Putamen (tissue), 1 donor: ENCODE measurements at regions not wholly inside any gene's neighbourhood (a gene's known extent, or its start where the extent isn't known, plus 50 kb on each side); places are given as distances from the start of the nearest gene placed in this dataset.

Experiments
- DNase-seq: peaks from one replicate; pipeline ENCODE4 v3.0.0-alpha.2; 2016; ENCODE audit warnings: low spot score

- no peak for DNase-seq
Observed at GRCh38 chr5:63351164-63351563, 611.1 kb downstream of the HTR1A start.

GRCh38 chr5:63346451-63346850, 615.8 kb downstream of the HTR1A start:
- no peak for DNase-seq

GRCh38 chr5:63341442-63341841, 620.8 kb downstream of the HTR1A start:
- DNase-seq = no peak

DNA sequence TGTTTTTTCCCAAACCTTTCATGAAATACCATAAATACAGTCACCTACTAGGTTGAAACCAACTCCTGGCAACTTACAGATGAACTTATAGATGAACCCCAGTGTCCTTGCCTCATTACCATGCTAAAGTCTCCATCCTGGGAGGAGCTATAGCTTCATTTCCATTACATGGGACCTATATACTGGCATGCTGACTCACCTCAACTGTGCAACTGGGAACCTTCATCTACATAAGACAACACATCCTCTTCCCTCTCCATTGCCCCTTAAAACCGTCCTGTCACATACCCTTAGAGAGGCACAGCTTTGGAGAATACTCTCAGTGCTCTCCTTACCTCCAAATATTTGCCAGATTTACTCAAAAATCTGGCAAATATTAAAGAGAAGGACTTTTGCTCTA, 638.3 kb downstream of the HTR1A start:
- DNase-seq = no peak

GRCh38 chr5:63314551-63314950, 647.7 kb downstream of the HTR1A start:
- no peak for DNase-seq

DNA sequence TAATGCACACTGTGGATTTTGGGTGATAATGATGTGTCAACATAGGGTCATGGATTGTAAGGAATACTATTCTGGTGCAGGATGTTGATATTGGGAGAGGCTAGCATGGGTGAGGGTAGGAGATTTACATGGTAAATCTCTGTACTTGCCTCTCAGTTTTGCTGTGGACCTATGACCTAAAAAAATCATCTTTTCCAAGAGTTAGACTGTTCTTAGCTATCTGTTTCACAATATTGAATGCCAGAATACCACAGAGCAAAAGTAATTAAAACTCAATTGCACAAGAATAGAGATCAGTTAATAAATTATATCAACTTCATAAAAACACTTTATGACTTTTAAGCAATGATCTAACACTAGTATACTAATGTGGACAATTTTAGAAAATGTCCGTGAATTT, 651.6 kb downstream of the HTR1A start:
- no peak for DNase-seq

GRCh38 chr5:63306909-63307308, 655.3 kb downstream of the HTR1A start:
- DNase-seq = no peak

- no peak for DNase-seq
Observed at GRCh38 chr5:63293317-63293716, 668.9 kb downstream of the HTR1A start.

DNA sequence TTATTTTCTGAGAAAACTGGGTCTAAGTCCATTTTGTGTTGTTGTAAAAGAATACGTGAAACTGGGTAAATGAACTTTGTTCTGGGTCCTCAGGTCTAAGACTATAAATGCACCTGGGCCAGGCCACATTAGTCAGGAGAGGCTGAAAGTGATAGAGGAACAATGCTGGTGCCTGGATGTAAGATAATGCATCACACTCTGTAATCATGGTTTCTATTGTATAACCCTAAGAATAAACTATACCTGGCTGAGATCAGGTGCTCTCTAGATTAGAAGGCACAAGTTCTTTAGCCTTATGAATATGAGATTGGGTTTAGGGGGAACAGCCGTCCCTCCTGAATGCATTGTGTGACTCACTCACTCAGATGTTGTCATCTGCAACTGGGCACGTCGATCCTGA, 675.5 kb downstream of the HTR1A start:
- DNase-seq = no peak

GRCh38 chr5:63263411-63263810, 684.8 kb downstream of the LRRC70 start:
- DNase-seq = no peak

- DNase-seq = no peak
Observed at GRCh38 chr5:63262185-63262981, 683.8 kb downstream of the LRRC70 start.

GRCh38 chr5:63261695-63262094, 683.1 kb downstream of the LRRC70 start:
- no peak for DNase-seq

- DNase-seq = no peak
Observed at GRCh38 chr5:63255594-63255993, 677.0 kb downstream of the LRRC70 start.

- DNase-seq = no peak
Observed at GRCh38 chr5:63250939-63251338, 672.3 kb downstream of the LRRC70 start.

DNA sequence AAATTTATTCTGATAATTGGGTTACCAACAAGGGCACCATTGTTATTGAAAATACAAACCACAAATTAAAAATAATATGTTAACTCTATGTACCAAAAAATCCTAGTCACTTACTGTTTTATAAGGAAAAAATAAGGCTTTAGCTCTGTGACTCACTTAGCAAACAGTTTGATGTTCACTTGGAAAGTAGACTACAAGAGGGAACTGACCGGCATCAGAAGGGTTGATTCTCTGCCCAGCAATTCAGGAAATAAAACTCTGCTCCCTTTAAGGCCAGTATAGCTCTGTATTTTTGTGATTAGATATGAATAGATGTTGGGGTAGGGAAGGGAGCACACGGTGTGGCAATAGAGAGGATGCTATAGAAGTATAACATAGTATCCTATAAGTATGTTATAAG, 671.3 kb downstream of the LRRC70 start:
- DNase-seq = no peak

DNA sequence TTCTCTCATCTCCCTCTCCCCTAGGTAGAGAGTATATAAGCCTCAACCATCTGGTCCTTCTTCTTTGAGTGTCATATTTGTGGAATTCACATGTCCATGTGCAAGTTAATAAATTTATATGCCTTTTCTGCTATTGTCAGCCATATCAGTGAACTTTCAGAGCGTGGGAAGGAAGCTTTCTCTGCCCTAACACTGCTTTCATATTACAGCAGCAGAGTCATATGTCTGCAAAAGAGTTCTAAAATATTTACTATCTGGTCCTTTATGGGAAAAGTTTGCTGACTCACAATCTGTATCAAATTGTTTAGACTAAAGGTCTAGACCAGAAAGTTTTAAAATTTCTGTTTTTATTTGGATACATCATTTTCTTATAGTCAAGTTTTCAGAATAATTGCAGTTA, 669.0 kb downstream of the LRRC70 start:
- no peak for DNase-seq

- DNase-seq = no peak
Observed at GRCh38 chr5:63245271-63245670, 666.7 kb downstream of the LRRC70 start.

- DNase-seq = no peak
Observed at GRCh38 chr5:63240063-63240755, 661.6 kb downstream of the LRRC70 start.

GRCh38 chr5:63233911-63234310, 655.3 kb downstream of the LRRC70 start:
- DNase-seq = peak; percentile 13

DNA sequence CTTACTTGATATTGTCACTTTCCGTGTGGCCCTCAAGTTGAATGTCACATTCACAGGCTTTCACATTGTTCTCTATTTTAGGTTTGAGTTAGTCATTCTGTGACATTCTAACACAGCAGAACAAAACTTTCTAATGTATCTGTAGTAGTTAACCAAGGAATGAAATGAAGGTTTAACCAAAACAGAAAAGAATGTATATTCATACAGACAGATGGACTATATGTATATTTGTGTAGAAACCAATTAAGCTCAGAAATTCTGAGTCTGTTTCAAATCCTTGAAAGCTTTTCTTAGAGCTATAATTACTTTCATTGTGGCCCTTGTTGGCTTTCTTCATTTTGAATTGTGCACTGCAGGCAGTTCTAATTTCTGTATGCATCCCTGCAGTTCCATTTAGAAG, 654.7 kb downstream of the LRRC70 start:
- DNase-seq = peak; percentile 13

GRCh38 chr5:63230754-63231153, 652.1 kb downstream of the LRRC70 start:
- no peak for DNase-seq

- no peak for DNase-seq
Observed at GRCh38 chr5:63228154-63228553, 649.5 kb downstream of the LRRC70 start.

DNA sequence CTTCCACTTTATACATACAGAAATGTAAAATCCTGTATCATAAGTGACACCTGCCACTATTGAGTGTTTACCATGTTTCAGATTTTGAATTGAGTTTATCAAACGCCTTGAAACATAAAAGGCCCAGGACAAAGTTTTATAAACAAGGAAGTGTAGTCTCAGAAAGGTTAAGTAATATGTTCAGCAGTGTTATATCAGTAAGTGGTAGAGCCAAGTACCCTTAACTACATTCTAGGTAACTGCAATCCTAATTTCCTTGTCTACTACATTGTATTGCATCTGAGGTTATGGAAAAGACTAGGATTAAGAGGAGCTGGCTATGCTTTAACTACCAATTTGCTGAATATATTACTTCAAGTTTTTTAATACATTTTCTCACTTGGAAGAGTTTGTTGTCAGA, 641.6 kb downstream of the LRRC70 start:
- no peak for DNase-seq

DNA sequence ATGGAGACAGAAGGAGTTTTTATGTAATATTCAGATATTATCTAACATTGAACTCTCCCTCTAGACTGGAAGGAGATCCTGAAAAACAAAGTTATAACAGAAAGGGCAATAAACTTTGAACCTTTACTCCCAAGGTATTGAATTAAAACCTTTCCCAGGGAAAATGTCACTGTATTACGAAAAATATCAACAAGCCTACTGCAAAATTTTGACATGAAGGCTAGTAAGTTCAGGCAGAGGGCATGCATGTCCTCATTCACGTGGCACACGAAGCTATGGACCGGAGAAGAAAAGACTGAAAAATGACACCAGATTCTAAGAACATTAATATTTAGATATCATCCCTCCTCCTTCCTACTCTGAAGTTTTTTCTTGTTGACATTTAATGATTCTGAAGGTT, 638.8 kb downstream of the LRRC70 start:
- DNase-seq = no peak
